DND-41 (cell line): ENCODE measurements at regions not wholly inside any gene's neighbourhood (a gene's known extent, or its start where the extent isn't known, plus 50 kb on each side); places are given as distances from the start of the nearest gene placed in this dataset.

Source experiments
- ATAC-seq: fragments of 200-7000 bp; cut with Tn5 transposase; 3 replicates; pipeline ENCODE4 v1.9.1; 2021; ENCODE audit warnings: low read depth; ENCODE audit not compliant: insufficient read depth
- DNase-seq: peaks from one replicate; pipeline ENCODE4 v3.0.0-alpha.2; 2020
- H2AFZ ChIP-seq: 2 replicates; pipeline ENCODE4 v1.6.0; 2012; ENCODE audit warnings: low read depth, low read length
- H3K27ac ChIP-seq: 2 replicates; pipeline ENCODE4 v1.5.1; 2012; ENCODE audit warnings: low read length, inconsistent platforms
- H3K27me3 ChIP-seq: fragments of 200-600 bp; sonication (generic); 2 replicates; pipeline ENCODE4 v1.6.0; 2012; ENCODE audit warnings: low read length, mild to moderate bottlenecking, inconsistent platforms; ENCODE audit not compliant: insufficient read depth, poor library complexity
- H3K36me3 ChIP-seq: 2 replicates; pipeline ENCODE4 v1.5.1; 2012; ENCODE audit warnings: low read length, inconsistent platforms; ENCODE audit not compliant: insufficient read depth
- H3K4me1 ChIP-seq: 2 replicates; pipeline ENCODE4 v1.5.1; 2012; ENCODE audit warnings: mild to moderate bottlenecking, low read length; ENCODE audit not compliant: insufficient read depth
- H3K4me2 ChIP-seq: 2 replicates; pipeline ENCODE4 v1.6.0; 2012; ENCODE audit warnings: mild to moderate bottlenecking, moderate library complexity, low read length, inconsistent platforms; ENCODE audit not compliant: insufficient read depth
- H3K4me3 ChIP-seq, 2 experiments: fragments of 200-600 bp in 1 of 2; shearing (Covaris generic) in 1 of 2; 2 replicates each; pipeline ENCODE4 v1.5.1; 2012 to 2016; ENCODE audit warnings: inconsistent platforms in 2 of 2, low read length in 2 of 2, mild to moderate bottlenecking in 2 of 2, low read depth in 1 of 2, moderate library complexity in 1 of 2
- H3K79me2 ChIP-seq: 2 replicates; pipeline ENCODE4 v1.6.0; 2012; ENCODE audit warnings: low read length, inconsistent platforms; ENCODE audit not compliant: insufficient read depth
- H3K9ac ChIP-seq: 2 replicates; pipeline ENCODE4 v1.6.0; 2012; ENCODE audit warnings: low read depth, mild to moderate bottlenecking, inconsistent platforms, low read length, moderate library complexity
- H3K9me3 ChIP-seq: 2 replicates; pipeline ENCODE4 v1.5.1; 2012; ENCODE audit warnings: low read length, moderate library complexity, mild to moderate bottlenecking, inconsistent platforms; ENCODE audit not compliant: insufficient read depth, severe bottlenecking
- H4K20me1 ChIP-seq: 2 replicates; pipeline ENCODE4 v1.6.0; 2012; ENCODE audit warnings: low read length; ENCODE audit not compliant: insufficient read depth
- CTCF ChIP-seq: IDR thresholded peaks from 2 replicates; pipeline ENCODE4 v1.5.1; 2012; ENCODE audit warnings: borderline replicate concordance, low read length, moderate library complexity, mild to moderate bottlenecking; ENCODE audit not compliant: poor library complexity, severe bottlenecking; ENCODE audit errors: extremely low read depth
- EZH2 ChIP-seq: IDR thresholded peaks from 3 replicates; pipeline ENCODE4 v1.6.1; 2012; ENCODE audit warnings: borderline replicate concordance, low read depth, mild to moderate bottlenecking, moderate library complexity, low read length, inconsistent platforms; ENCODE audit not compliant: severe bottlenecking

GRCh38 chr10:130425169-130425568, 289.0 kb downstream of the GLRX3 start:
- Histone ChIP-seq H3K4me1 (no peaks in the 10 kb centered on the region), H2AFZ (no peak overlapping the region), H3K79me2 (no peaks in the 10 kb centered on the region), H3K27me3 (no peaks in the 10 kb centered on the region), H3K9ac (no peak overlapping the region), H3K4me2 (no peak overlapping the region), H3K36me3 (no peaks in the 10 kb centered on the region), H4K20me1 (no peaks in the 10 kb centered on the region), H3K4me3 (no peak overlapping the region), H3K27ac (no peak overlapping the region), H3K9me3 (no peaks in the 10 kb centered on the region)
- DNase-seq, result no peak
- TF ChIP-seq CTCF, result no peak
- TF ChIP-seq EZH2, result no peak
- ATAC-seq, result no peak

GRCh38 chr10:130425881-130426435, 289.8 kb downstream of the GLRX3 start:
- ATAC-seq (no peak), DNase-seq (no peak)
- TF ChIP-seq EZH2, result no peak
- no peak for TF ChIP-seq CTCF
- Histone ChIP-seq H3K4me1 (no peaks in the 10 kb centered on the region), H3K36me3 (no peaks in the 10 kb centered on the region), H3K4me2 (no peak overlapping the region), H3K79me2 (no peaks in the 10 kb centered on the region), H3K27ac (no peak overlapping the region), H3K9ac (no peak overlapping the region), H4K20me1 (no peaks in the 10 kb centered on the region), H3K9me3 (no peaks in the 10 kb centered on the region), H2AFZ (no peak overlapping the region), H3K27me3 (no peaks in the 10 kb centered on the region), H3K4me3 (no peak overlapping the region)

- Histone ChIP-seq H3K27ac (no peak overlapping the region), H3K9ac (no peak overlapping the region), H2AFZ (no peak overlapping the region), H3K4me2 (no peak overlapping the region), H3K79me2 (no peaks in the 10 kb centered on the region), H3K4me3 (no peak overlapping the region), H3K36me3 (no peaks in the 10 kb centered on the region), H3K4me1 (no peaks in the 10 kb centered on the region), H3K27me3 (no peaks in the 10 kb centered on the region), H3K9me3 (no peaks in the 10 kb centered on the region), H4K20me1 (no peaks in the 10 kb centered on the region)
- TF ChIP-seq CTCF, result no peak
- no peak for TF ChIP-seq EZH2
- ATAC-seq (no peak), DNase-seq (no peak)
Measured at GRCh38 chr10:130427216-130427722, 291.1 kb downstream of the GLRX3 start.
